ENCODE measurements at regions not wholly inside any gene's neighbourhood (a gene's known extent, or its start where the extent isn't known, plus 50 kb on each side); places are given as distances from the start of the nearest gene placed in this dataset.

GRCh38 chr2:196555161-196555560 is 84.4 kb upstream of the CCDC150 start:
- 81 to 87% methylated on average over 3 of the region's 3 CpGs for WGBS, 2 experiments
- Histone ChIP-seq H3K4me1 (ENCODE audit: control insufficient read depth, insufficient read depth, low read length) (peaks cover 4% of the 10 kb centered on the region), H3K36me3 (ENCODE audit: control insufficient read depth, insufficient read depth, low read length) (no peaks in the 10 kb centered on the region), H3K4me3 (ENCODE audit: insufficient read depth, low read depth, low read length) (no peak overlapping the region), H3K27me3 (ENCODE audit: control insufficient read depth, insufficient read depth, low read length, poor library complexity, severe bottlenecking) (no peaks in the 10 kb centered on the region), H3K9me3 (ENCODE audit: control insufficient read depth, low read length) (no peaks in the 10 kb centered on the region), H3K27ac (ENCODE audit: insufficient read depth, low read depth, low read length, poor library complexity, severe bottlenecking) (no peak overlapping the region)

DNA sequence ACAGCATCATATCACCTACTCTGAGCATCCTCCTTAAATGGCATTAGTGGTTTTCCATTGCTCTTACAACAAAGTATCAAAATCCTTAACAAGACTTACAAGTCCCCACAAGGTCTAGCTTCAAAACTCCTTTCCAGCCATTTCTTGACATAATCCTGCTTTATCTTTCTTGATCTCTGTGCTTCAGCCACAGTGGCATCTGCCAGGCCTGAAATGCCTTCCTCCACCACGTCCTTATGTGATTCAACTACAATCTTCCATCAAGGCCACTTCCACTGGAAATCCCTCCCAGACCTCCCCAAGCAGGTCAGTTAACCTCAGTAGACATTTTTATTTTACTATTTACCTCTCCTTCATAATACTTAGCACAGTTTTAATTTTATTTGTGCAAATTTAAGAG is 83.8 kb upstream of the CCDC150 start:
- Histone ChIP-seq H3K4me3 (ENCODE audit: insufficient read depth, low read depth, low read length) (no peak overlapping the region), H3K4me1 (ENCODE audit: control insufficient read depth, insufficient read depth, low read length) (peaks cover 4% of the 10 kb centered on the region), H3K9me3 (ENCODE audit: control insufficient read depth, low read length) (no peaks in the 10 kb centered on the region), H3K27me3 (ENCODE audit: control insufficient read depth, insufficient read depth, low read length, poor library complexity, severe bottlenecking) (no peaks in the 10 kb centered on the region), H3K27ac (ENCODE audit: insufficient read depth, low read depth, low read length, poor library complexity, severe bottlenecking) (no peak overlapping the region), H3K36me3 (ENCODE audit: control insufficient read depth, insufficient read depth, low read length) (no peaks in the 10 kb centered on the region)
- WGBS, 2 experiments = 86 to 96% methylated on average over 1 of the region's 1 CpG

GRCh38 chr2:196558497-196558896 is 81.0 kb upstream of the CCDC150 start:
- H3K4me1 ChIP-seq (ENCODE audit: control insufficient read depth, insufficient read depth, low read length) = no peaks in the 10 kb centered on the region
- WGBS, 2 experiments = 94 to 95% methylated on average over 3 of the region's 3 CpGs
- no peaks in the 10 kb centered on the region for H3K36me3 ChIP-seq (ENCODE audit: control insufficient read depth, insufficient read depth, low read length)
- no peak overlapping the region for H3K4me3 ChIP-seq (ENCODE audit: insufficient read depth, low read depth, low read length)
- no peaks in the 10 kb centered on the region for H3K9me3 ChIP-seq (ENCODE audit: control insufficient read depth, low read length)
- no peak overlapping the region for H3K27ac ChIP-seq (ENCODE audit: insufficient read depth, low read depth, low read length, poor library complexity, severe bottlenecking)
- H3K27me3 ChIP-seq (ENCODE audit: control insufficient read depth, insufficient read depth, low read length, poor library complexity, severe bottlenecking) = no peaks in the 10 kb centered on the region

DNA sequence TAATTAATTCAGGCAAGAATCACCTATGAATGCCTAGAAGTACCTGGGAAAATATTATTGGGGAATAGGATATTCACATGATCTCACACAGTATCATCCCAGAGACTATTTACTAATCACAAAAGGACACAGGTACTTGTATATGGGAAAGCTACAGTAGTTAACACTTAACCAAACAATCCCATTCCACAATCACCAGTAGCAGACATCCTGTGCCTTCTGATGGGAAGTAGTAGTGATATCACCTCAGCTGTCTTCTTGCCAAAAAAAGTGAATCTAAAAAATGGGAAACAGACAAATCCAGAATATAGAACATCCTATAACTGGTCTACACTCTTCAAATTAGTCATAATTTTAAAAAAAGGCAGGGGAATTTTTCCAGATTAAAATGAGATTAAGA is 75.6 kb upstream of the CCDC150 start:
- no peaks in the 10 kb centered on the region for H3K9me3 ChIP-seq (ENCODE audit: control insufficient read depth, low read length)
- H3K27me3 ChIP-seq (ENCODE audit: control insufficient read depth, insufficient read depth, low read length, poor library complexity, severe bottlenecking) = no peaks in the 10 kb centered on the region
- H3K4me3 ChIP-seq (ENCODE audit: insufficient read depth, low read depth, low read length) = no peak overlapping the region
- no peak overlapping the region for H3K27ac ChIP-seq (ENCODE audit: insufficient read depth, low read depth, low read length, poor library complexity, severe bottlenecking)
- no peaks in the 10 kb centered on the region for H3K36me3 ChIP-seq (ENCODE audit: control insufficient read depth, insufficient read depth, low read length)
- H3K4me1 ChIP-seq (ENCODE audit: control insufficient read depth, insufficient read depth, low read length) = no peaks in the 10 kb centered on the region

DNA sequence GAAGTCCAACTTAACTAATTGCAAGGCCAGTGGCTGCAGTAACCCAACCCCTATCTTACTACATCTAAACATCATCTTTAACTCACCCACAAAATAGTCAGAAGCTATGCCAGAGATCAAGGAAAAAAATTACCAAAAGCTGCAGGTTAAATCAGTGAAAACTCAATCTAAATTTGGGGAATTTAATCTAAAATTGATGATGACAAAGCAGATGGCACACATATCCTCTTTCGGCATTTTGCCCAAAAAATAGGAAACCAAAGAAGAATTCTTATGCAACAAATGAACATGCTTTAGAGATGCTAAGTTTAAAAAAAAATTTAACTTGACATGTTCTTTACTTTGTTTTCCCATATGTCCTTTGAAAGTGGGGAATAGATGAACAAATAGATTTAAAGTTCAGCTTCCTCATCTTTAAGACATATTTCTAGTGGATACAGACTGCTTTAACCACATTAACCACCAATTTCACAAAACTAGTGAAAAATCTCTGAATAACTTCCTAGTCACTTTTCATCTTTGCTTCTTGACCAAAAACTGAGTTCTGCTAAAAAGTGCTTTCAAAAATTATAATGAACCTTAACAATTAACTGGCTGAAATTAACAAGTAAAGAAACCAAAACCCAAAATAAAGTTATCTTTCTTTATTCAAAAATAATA is 74.3 kb upstream of the CCDC150 start:
- 78 to 94% methylated on average over 1 of the region's 1 CpG for WGBS, 2 experiments

DNA sequence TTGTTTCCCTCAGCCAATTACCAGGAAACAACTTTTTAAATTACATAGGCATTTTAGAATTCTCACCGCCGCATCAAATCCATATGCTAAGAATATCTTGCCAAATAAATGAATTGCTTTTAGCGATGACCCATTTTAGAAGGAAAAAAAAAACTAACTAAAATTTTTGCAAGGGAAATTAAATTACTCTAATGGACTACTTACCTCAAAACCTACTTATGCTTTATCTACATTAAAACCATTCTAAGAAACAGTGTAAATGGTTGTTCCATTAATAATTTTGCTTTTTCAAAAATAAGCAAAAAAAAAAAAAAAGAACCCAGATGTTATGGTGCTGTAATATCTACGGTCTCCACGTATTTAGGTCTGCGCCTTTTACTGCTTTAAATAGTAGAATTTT is 73.5 kb upstream of the CCDC150 start:
- 97 to 100% methylated on average over 3 to 6 of the region's 6 CpGs for WGBS, 2 experiments
- H3K36me3 ChIP-seq (ENCODE audit: control insufficient read depth, insufficient read depth, low read length) = no peaks in the 10 kb centered on the region
- H3K27me3 ChIP-seq (ENCODE audit: control insufficient read depth, insufficient read depth, low read length, poor library complexity, severe bottlenecking) = no peaks in the 10 kb centered on the region
- no peaks in the 10 kb centered on the region for H3K9me3 ChIP-seq (ENCODE audit: control insufficient read depth, low read length)
- H3K4me1 ChIP-seq (ENCODE audit: control insufficient read depth, insufficient read depth, low read length) = no peaks in the 10 kb centered on the region
- H3K27ac ChIP-seq (ENCODE audit: insufficient read depth, low read depth, low read length, poor library complexity, severe bottlenecking) = no peak overlapping the region
- H3K4me3 ChIP-seq (ENCODE audit: insufficient read depth, low read depth, low read length) = no peak overlapping the region

More for the DNA sequence above, 74.3 kb upstream of the CCDC150 start:
- Histone ChIP-seq H3K36me3 (ENCODE audit: control insufficient read depth, insufficient read depth, low read length) (no peaks in the 10 kb centered on the region), H3K9me3 (ENCODE audit: control insufficient read depth, low read length) (no peaks in the 10 kb centered on the region), H3K27me3 (ENCODE audit: control insufficient read depth, insufficient read depth, low read length, poor library complexity, severe bottlenecking) (no peaks in the 10 kb centered on the region), H3K4me3 (ENCODE audit: insufficient read depth, low read depth, low read length) (no peak overlapping the region), H3K27ac (ENCODE audit: insufficient read depth, low read depth, low read length, poor library complexity, severe bottlenecking) (peak overlapping the region; percentile 8), H3K4me1 (ENCODE audit: control insufficient read depth, insufficient read depth, low read length) (no peaks in the 10 kb centered on the region)

DNA sequence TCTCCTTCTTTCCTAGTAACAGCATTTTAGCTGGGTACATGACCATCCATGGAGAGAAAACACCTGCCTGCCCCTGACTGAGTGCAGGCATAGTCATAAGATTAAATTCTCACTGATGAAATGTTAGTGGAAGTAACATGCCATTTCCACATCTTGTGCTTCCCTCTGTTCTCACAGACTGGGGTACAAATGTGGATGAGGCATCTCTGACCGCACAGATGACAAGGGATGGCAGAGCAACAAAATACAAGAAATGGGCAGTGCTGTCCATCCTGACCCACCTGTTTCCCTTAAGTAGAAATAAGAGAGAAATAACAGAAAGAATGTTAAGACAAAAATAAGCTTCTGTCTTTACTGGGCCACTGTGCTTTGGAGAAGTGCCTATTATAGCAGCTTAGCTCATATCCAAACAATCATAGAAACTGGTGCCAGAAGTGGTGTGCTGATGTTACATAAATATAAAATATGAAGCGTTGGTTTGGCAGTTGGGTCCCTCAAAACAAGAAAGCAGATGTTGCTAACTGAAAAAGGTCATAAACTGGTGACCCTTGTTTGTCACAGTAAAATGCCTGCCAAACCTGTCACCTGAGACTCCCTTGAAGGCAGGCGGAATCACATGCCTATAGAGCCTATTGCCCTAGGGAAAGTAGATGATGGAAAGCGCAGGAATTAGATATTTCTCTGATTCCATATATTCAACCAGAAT is 72.4 kb upstream of the CCDC150 start:
- H3K4me3 ChIP-seq (ENCODE audit: insufficient read depth, low read depth, low read length) = no peak overlapping the region
- no peak overlapping the region for H3K27ac ChIP-seq (ENCODE audit: insufficient read depth, low read depth, low read length, poor library complexity, severe bottlenecking)
- no peaks in the 10 kb centered on the region for H3K36me3 ChIP-seq (ENCODE audit: control insufficient read depth, insufficient read depth, low read length)
- WGBS, 2 experiments = 93 to 98% methylated on average over 3 to 4 of the region's 4 CpGs
- H3K4me1 ChIP-seq (ENCODE audit: control insufficient read depth, insufficient read depth, low read length) = no peaks in the 10 kb centered on the region
- H3K27me3 ChIP-seq (ENCODE audit: control insufficient read depth, insufficient read depth, low read length, poor library complexity, severe bottlenecking) = no peaks in the 10 kb centered on the region
- H3K9me3 ChIP-seq (ENCODE audit: control insufficient read depth, low read length) = no peaks in the 10 kb centered on the region

DNA sequence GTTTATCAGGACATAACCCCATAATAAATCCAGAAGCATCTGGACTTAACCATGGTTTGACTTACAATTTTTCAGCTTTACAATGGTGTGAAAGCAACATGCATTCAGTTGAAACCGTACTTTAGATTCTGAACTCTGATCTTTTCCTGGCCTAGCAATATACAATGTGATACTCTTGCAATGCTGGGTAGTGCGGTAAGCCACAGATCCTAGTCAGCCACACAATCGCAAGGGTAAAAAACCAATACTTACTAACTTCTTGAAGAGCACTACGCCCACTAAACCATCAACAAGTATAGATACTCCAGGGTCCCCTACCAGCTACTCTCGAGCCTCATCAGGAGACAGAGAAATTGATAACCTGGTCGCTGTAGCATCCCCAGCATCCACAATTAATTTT is 71.0 kb upstream of the CCDC150 start:
- Histone ChIP-seq H3K27me3 (ENCODE audit: control insufficient read depth, insufficient read depth, low read length, poor library complexity, severe bottlenecking) (no peaks in the 10 kb centered on the region), H3K9me3 (ENCODE audit: control insufficient read depth, low read length) (no peaks in the 10 kb centered on the region), H3K36me3 (ENCODE audit: control insufficient read depth, insufficient read depth, low read length) (no peaks in the 10 kb centered on the region), H3K4me3 (ENCODE audit: insufficient read depth, low read depth, low read length) (no peak overlapping the region), H3K27ac (ENCODE audit: insufficient read depth, low read depth, low read length, poor library complexity, severe bottlenecking) (no peak overlapping the region), H3K4me1 (ENCODE audit: control insufficient read depth, insufficient read depth, low read length) (no peaks in the 10 kb centered on the region)
- WGBS, 2 experiments = 86 to 95% methylated on average over 6 of the region's 6 CpGs

GRCh38 chr2:196584903-196585302 is 54.6 kb upstream of the CCDC150 start:
- Histone ChIP-seq H3K4me3 (ENCODE audit: insufficient read depth, low read depth, low read length) (no peak overlapping the region), H3K36me3 (ENCODE audit: control insufficient read depth, insufficient read depth, low read length) (no peaks in the 10 kb centered on the region), H3K27me3 (ENCODE audit: control insufficient read depth, insufficient read depth, low read length, poor library complexity, severe bottlenecking) (no peaks in the 10 kb centered on the region), H3K4me1 (ENCODE audit: control insufficient read depth, insufficient read depth, low read length) (no peaks in the 10 kb centered on the region), H3K9me3 (ENCODE audit: control insufficient read depth, low read length) (no peaks in the 10 kb centered on the region), H3K27ac (ENCODE audit: insufficient read depth, low read depth, low read length, poor library complexity, severe bottlenecking) (no peak overlapping the region)
- 90 to 100% methylated on average over 1 of the region's 1 CpG for WGBS, 2 experiments

- Histone ChIP-seq H3K4me1 (ENCODE audit: control insufficient read depth, insufficient read depth, low read length) (peaks cover 6% of the 10 kb centered on the region), H3K36me3 (ENCODE audit: control insufficient read depth, insufficient read depth, low read length) (no peaks in the 10 kb centered on the region), H3K9me3 (ENCODE audit: control insufficient read depth, low read length) (no peaks in the 10 kb centered on the region), H3K27ac (ENCODE audit: insufficient read depth, low read depth, low read length, poor library complexity, severe bottlenecking) (no peak overlapping the region), H3K4me3 (ENCODE audit: insufficient read depth, low read depth, low read length) (no peak overlapping the region), H3K27me3 (ENCODE audit: control insufficient read depth, insufficient read depth, low read length, poor library complexity, severe bottlenecking) (peaks cover 11% of the 10 kb centered on the region)
- 77 to 78% methylated on average over 6 of the region's 6 CpGs for WGBS, 2 experiments
These were observed 53.0 kb upstream of the CCDC150 start for GRCh38 chr2:196586511-196586991.

Measured in ectodermal cell (in vitro differentiated cells).